ENCODE measurements at regions not wholly inside any gene's neighbourhood (a gene's known extent, or its start where the extent isn't known, plus 50 kb on each side); places are given as distances from the start of the nearest gene placed in this dataset.
"Not testable (repeated sequence)": the region's sequence is repeated elsewhere in the genome, so short reads cannot be mapped to it uniquely, and the experiment has no call there.

DNA sequence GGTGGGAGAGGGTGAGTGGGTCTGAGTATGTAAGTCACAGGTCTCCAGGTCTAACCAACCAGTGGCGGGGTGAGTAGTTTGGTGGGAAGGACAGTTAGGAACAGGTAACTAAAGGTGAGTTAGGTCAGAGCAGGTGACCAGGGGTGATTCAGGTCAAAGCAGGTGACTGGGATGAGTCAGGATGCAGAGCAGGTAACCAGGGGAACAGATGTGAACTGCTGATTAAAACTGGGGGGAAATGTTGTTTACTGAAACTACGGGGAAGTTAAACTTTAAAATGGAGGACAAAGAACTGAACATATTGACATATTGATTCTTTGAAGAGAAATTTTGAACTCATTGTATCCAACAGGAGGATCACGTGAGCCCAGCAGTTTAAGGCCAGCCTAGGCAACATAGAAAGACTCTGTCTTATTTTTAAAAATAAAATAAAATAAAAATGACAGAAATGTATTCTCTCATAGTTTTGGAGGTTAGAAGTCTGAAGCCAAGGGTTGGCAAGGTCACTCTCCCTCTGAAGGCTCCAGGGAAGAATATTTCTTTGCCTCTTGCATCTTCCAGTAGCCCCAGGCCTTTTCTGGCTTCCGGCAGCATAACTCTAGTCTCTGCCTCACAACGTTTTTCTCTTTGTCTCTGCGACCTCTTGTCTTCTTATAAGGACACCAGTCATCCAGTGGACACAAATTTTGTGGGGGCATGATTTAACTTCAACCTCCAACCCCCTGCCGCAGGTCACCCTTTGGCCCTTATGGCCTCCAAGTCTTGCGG, 64.3 kb upstream of the TINAGL1 start:
- no peak for DNase-seq

- no peak for DNase-seq
Observed at GRCh38 chr1:31514117-31514516, 62.2 kb upstream of the TINAGL1 start.

GRCh38 chr1:31515056-31515775, 61.1 kb upstream of the TINAGL1 start:
- DNase-seq: no peak

- DNase-seq: no peak
Observed at GRCh38 chr1:31515936-31516335, 60.4 kb upstream of the TINAGL1 start.

- no peak for DNase-seq
Observed at GRCh38 chr1:31517301-31517700, 59.0 kb upstream of the TINAGL1 start.

GRCh38 chr1:31517986-31518385, 58.3 kb upstream of the TINAGL1 start:
- DNase-seq: not testable (repeated sequence)

- DNase-seq: no peak
Observed at GRCh38 chr1:31521761-31522555, 54.4 kb upstream of the TINAGL1 start.

DNA sequence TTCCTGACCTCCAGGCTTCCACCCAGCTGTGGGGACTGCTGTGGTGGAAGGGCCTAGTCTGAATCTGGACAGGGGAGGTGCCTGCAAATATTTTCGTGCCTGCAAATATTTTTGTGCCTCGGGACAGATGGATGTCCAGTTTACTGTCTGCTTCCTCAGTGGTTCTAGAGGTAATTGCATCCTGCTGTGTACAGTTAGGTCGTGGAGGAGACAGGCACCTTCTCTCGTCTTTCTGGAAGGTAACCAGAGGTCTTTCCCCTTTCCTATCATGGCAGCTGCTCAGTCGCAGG, 53.8 kb upstream of the TINAGL1 start:
- no peak for DNase-seq

- DNase-seq: no peak
Observed at GRCh38 chr1:31523012-31523411, 53.3 kb upstream of the TINAGL1 start.

GRCh38 chr1:31523769-31524168, 52.5 kb upstream of the TINAGL1 start:
- no peak for DNase-seq

GRCh38 chr1:31524186-31524901, 52.0 kb upstream of the TINAGL1 start:
- DNase-seq: no peak

All from T-helper 2 cell (primary cell).